H9 (cell line): ENCODE measurements at regions not wholly inside any gene's neighbourhood (a gene's known extent, or its start where the extent isn't known, plus 50 kb on each side); places are given as distances from the start of the nearest gene placed in this dataset.
"Not testable (repeated sequence)": the region's sequence is repeated elsewhere in the genome, so short reads cannot be mapped to it uniquely, and the experiment has no call there.

Experiments used
- DNase-seq: peaks from one replicate; pipeline ENCODE4 v3.0.0-alpha.2; 2017
- H2AFZ ChIP-seq: one replicate; pipeline ENCODE4 v1.6.1; 2013; ENCODE audit warnings: mild to moderate bottlenecking, low read length, control low read depth, moderate library complexity
- H2AK5ac ChIP-seq: 2 replicates; pipeline ENCODE4 v1.6.1; 2013; ENCODE audit warnings: low read length, control low read depth, mixed read lengths; ENCODE audit not compliant: insufficient read length
- H2BK120ac ChIP-seq: one replicate; pipeline ENCODE4 v1.6.1; 2013; ENCODE audit warnings: low read depth, mild to moderate bottlenecking, low read length, control low read depth, inconsistent platforms; ENCODE audit not compliant: poor library complexity, severe bottlenecking
- H2BK12ac ChIP-seq: 2 replicates; pipeline ENCODE4 v1.6.1; 2013; ENCODE audit warnings: low read length, control low read depth, mixed read lengths, low read depth; ENCODE audit not compliant: insufficient read length
- H2BK15ac ChIP-seq: 2 replicates; pipeline ENCODE4 v1.6.1; 2013; ENCODE audit warnings: low read depth, low read length, control low read depth
- H2BK20ac ChIP-seq: one replicate; pipeline ENCODE4 v1.6.1; 2013; ENCODE audit warnings: low read depth, mild to moderate bottlenecking, low read length, control low read depth, inconsistent platforms; ENCODE audit not compliant: poor library complexity, severe bottlenecking
- H2BK5ac ChIP-seq: 2 replicates; pipeline ENCODE4 v1.6.1; 2013; ENCODE audit warnings: low read length, control low read depth, mixed read lengths; ENCODE audit not compliant: insufficient read length
- H3K14ac ChIP-seq: 2 replicates; pipeline ENCODE4 v1.6.1; 2013; ENCODE audit warnings: low read length, control low read depth; ENCODE audit not compliant: insufficient read depth
- H3K18ac ChIP-seq: 2 replicates; pipeline ENCODE4 v1.6.1; 2013; ENCODE audit warnings: low read depth, mild to moderate bottlenecking, mixed read lengths, low read length, control low read depth; ENCODE audit not compliant: insufficient read length
- H3K23ac ChIP-seq: 2 replicates; pipeline ENCODE4 v1.6.1; 2013; ENCODE audit warnings: low read length, control low read depth, mixed read lengths, low read depth; ENCODE audit not compliant: insufficient read length
- H3K23me2 ChIP-seq: 2 replicates; pipeline ENCODE4 v1.6.1; 2013; ENCODE audit warnings: low read depth, mild to moderate bottlenecking, mixed read lengths, low read length, control low read depth; ENCODE audit not compliant: insufficient read length, poor library complexity, severe bottlenecking
- H3K27ac ChIP-seq: 2 replicates; pipeline ENCODE4 v1.5.1; 2013; ENCODE audit warnings: low read length, control low read depth, mixed read lengths, low read depth; ENCODE audit not compliant: insufficient read length
- H3K27me3 ChIP-seq: 2 replicates; pipeline ENCODE4 v1.6.1; 2013; ENCODE audit warnings: low read length, control low read depth, inconsistent platforms; ENCODE audit not compliant: insufficient read depth
- H3K4ac ChIP-seq: 2 replicates; pipeline ENCODE4 v1.6.1; 2013; ENCODE audit warnings: low read depth, mild to moderate bottlenecking, control low read depth, inconsistent platforms, low read length, moderate library complexity
- H3K4me1 ChIP-seq: 2 replicates; pipeline ENCODE4 v1.6.1; 2013; ENCODE audit warnings: low read length, control low read depth, inconsistent platforms; ENCODE audit not compliant: insufficient read depth
- H3K4me2 ChIP-seq: 2 replicates; pipeline ENCODE4 v1.6.1; 2013; ENCODE audit warnings: low read length, control low read depth, mixed read lengths; ENCODE audit not compliant: insufficient read length, insufficient read depth
- H3K56ac ChIP-seq: 2 replicates; pipeline ENCODE4 v1.6.1; 2013; ENCODE audit warnings: low read depth, mild to moderate bottlenecking, mixed read lengths, low read length, control low read depth; ENCODE audit not compliant: insufficient read length
- H3K79me1 ChIP-seq: 2 replicates; pipeline ENCODE4 v1.6.1; 2013; ENCODE audit warnings: low read depth, mild to moderate bottlenecking, moderate library complexity, low read length, control low read depth, inconsistent platforms; ENCODE audit not compliant: insufficient read depth, poor library complexity, severe bottlenecking
- H3K79me2 ChIP-seq: 2 replicates; pipeline ENCODE4 v1.6.1; 2013; ENCODE audit warnings: low read length, control low read depth, inconsistent platforms; ENCODE audit not compliant: insufficient read depth
- H3K9ac ChIP-seq: 2 replicates; pipeline ENCODE4 v1.6.1; 2013; ENCODE audit warnings: low read length, control low read depth, mixed read lengths; ENCODE audit not compliant: insufficient read length; ENCODE audit errors: extremely low read depth
- H3K9me3 ChIP-seq: one replicate; pipeline ENCODE4 v1.6.1; 2013; ENCODE audit warnings: low read depth, low read length, inconsistent platforms; ENCODE audit not compliant: control insufficient read depth
- H3T11ph ChIP-seq: one replicate; pipeline ENCODE4 v1.6.1; 2013; ENCODE audit warnings: mild to moderate bottlenecking, low read length, control low read depth, inconsistent platforms
- H4K20me1 ChIP-seq: one replicate; pipeline ENCODE4 v1.6.1; 2013; ENCODE audit not compliant: control insufficient read depth, insufficient read length, insufficient read depth
- H4K5ac ChIP-seq: 2 replicates; pipeline ENCODE4 v1.6.1; 2013; ENCODE audit warnings: low read depth, mild to moderate bottlenecking, mixed read lengths, low read length, control low read depth; ENCODE audit not compliant: insufficient read length
- H4K8ac ChIP-seq: replicated peaks from 2 replicates; pipeline ENCODE4 v1.6.1; 2013; ENCODE audit warnings: low read length, control low read depth, mixed read lengths, low read depth; ENCODE audit not compliant: insufficient read length
- H4K91ac ChIP-seq: 2 replicates; pipeline ENCODE4 v1.6.1; 2013; ENCODE audit warnings: low read depth, mild to moderate bottlenecking, moderate library complexity, mixed read lengths, low read length, control low read depth; ENCODE audit not compliant: insufficient read length
- H3K27ac Mint-ChIP-seq, 3 experiments: 2 replicates in 2 of 3; 3 replicates in 1 of 3; pipeline ENCODE4 v1.8.0; 2020 to 2021; ENCODE audit warnings: mixed read lengths in 3 of 3, mild to moderate bottlenecking in 1 of 3, moderate library complexity in 1 of 3
- H3K27me3 Mint-ChIP-seq: 2 replicates; pipeline ENCODE4 v1.8.0; 2021; ENCODE audit warnings: low read depth, mild to moderate bottlenecking, moderate library complexity, mixed read lengths
- H3K36me3 Mint-ChIP-seq, 3 experiments: 2 replicates in 2 of 3; 3 replicates in 1 of 3; pipeline ENCODE4 v1.8.0; 2020 to 2021; ENCODE audit warnings: low read depth in 3 of 3, mixed read lengths in 3 of 3; ENCODE audit not compliant: insufficient read depth in 1 of 3
- H3K4me1 Mint-ChIP-seq, 2 experiments: 2 replicates each; pipeline ENCODE4 v1.8.0; 2020; ENCODE audit warnings: mixed read lengths in 2 of 2
- H3K4me3 Mint-ChIP-seq, 2 experiments: 2 replicates in 1 of 2; 3 replicates in 1 of 2; pipeline ENCODE4 v1.8.0; 2020 to 2021; ENCODE audit warnings: mild to moderate bottlenecking in 2 of 2, mixed read lengths in 2 of 2, moderate library complexity in 1 of 2
- H3K9me3 Mint-ChIP-seq, 2 experiments: 2 replicates in 1 of 2; 3 replicates in 1 of 2; pipeline ENCODE4 v1.8.0; 2020; ENCODE audit warnings: mild to moderate bottlenecking in 2 of 2, mixed read lengths in 2 of 2, moderate library complexity in 1 of 2
- CTCF ChIP-seq: fragments of 200-600 bp; sonication (generic); conservative IDR thresholded peaks from 3 replicates; pipeline ENCODE4 v1.8.0; 2021; ENCODE audit warnings: antibody characterized with exemption, mild to moderate bottlenecking
- WGBS: extraction: QIAGEN DNeasy Blood & Tissue Kit; methylation state at CpG from one replicate; pipeline ENCODE4 v1.1.7; 2013; ENCODE audit warnings: missing lambda C conversion rate, low lambda C conversion rate, mixed read lengths; ENCODE audit not compliant: insufficient read length; ENCODE audit errors: extremely low coverage; 5-methylcytosine and 5-hydroxymethylcytosine counted together

- Histone ChIP-seq H4K8ac (no peak overlapping the region), H2BK5ac (no peak overlapping the region), H2BK20ac (no peak overlapping the region), H3K4me1 (no peaks in the 10 kb centered on the region), H4K5ac (no peak overlapping the region), H3K56ac (no peak overlapping the region), H2AK5ac (no peak overlapping the region), H2AFZ (no peak overlapping the region), H3K4ac (no peak overlapping the region), H2BK12ac (no peak overlapping the region), H2BK15ac (no peak overlapping the region), H3K9me3 (no peaks in the 10 kb centered on the region), H3K9ac (no peak overlapping the region), H3K27me3 (no peaks in the 10 kb centered on the region), H3T11ph (no peak overlapping the region), H3K27ac (no peak overlapping the region), H3K18ac (no peak overlapping the region), H3K79me2 (no peaks in the 10 kb centered on the region), H3K4me2 (no peak overlapping the region), H3K79me1 (no peaks in the 10 kb centered on the region), H3K23ac (no peak overlapping the region), H3K14ac (no peak overlapping the region), H3K23me2 (no peaks in the 10 kb centered on the region), H4K20me1 (no peaks in the 10 kb centered on the region), H4K91ac (no peak overlapping the region), H2BK120ac (no peak overlapping the region)
- Mint-ChIP-seq H3K27ac (no peak overlapping the region), H3K9me3 (peaks cover 0 to 8% of the 10 kb centered on the region in 2 experiments; a peak in 2 of 5 replicates), H3K27me3 (no peaks in the 10 kb centered on the region), H3K4me1 (peaks cover 3% of the 10 kb centered on the region in 2 experiments; a peak in 1 of 4 replicates), H3K36me3 (no peaks in the 10 kb centered on the region; a peak in 1 of 7 replicates), H3K4me3 (no peak overlapping the region; a peak in 1 of 5 replicates)
- WGBS, result no CpG with 5 or more reads among the region's 4 CpGs
- peak; percentile 72 for DNase-seq
- TF ChIP-seq CTCF, result peak; percentile 72
Observed at GRCh38 chr7:23938937-23939552, 229.0 kb downstream of the STK31 start.

GRCh38 chr7:23939747-23940146 lies 229.7 kb downstream of the STK31 start:
- not testable (repeated sequence) for H3K4me1 Mint-ChIP-seq, H3T11ph ChIP-seq, H2AFZ ChIP-seq, H3K9ac ChIP-seq, H2BK120ac ChIP-seq, H4K5ac ChIP-seq, H3K4me3 Mint-ChIP-seq, H4K91ac ChIP-seq, H3K18ac ChIP-seq, H2BK5ac ChIP-seq, H3K14ac ChIP-seq, H2BK20ac ChIP-seq, H4K20me1 ChIP-seq, DNase-seq, H3K23me2 ChIP-seq, H3K23ac ChIP-seq, H2AK5ac ChIP-seq, H3K27ac Mint-ChIP-seq, H3K9me3 ChIP-seq, H3K27ac ChIP-seq, H3K4ac ChIP-seq, H3K79me1 ChIP-seq, H3K36me3 Mint-ChIP-seq, H3K79me2 ChIP-seq, H3K4me2 ChIP-seq, H3K27me3 Mint-ChIP-seq, H3K9me3 Mint-ChIP-seq, H3K56ac ChIP-seq, H2BK15ac ChIP-seq, H3K4me1 ChIP-seq, H3K27me3 ChIP-seq, H2BK12ac ChIP-seq, H4K8ac ChIP-seq
- no CpG with 5 or more reads among the region's 2 CpGs for WGBS
